Cardiac muscle cell (in vitro differentiated cells and primary cell): ENCODE measurements at regions not wholly inside any gene's neighbourhood (a gene's known extent, or its start where the extent isn't known, plus 50 kb on each side); places are given as distances from the start of the nearest gene placed in this dataset.

Experiments
- DNase-seq, 2 donors: peaks; one replicate each; pipeline versions ENCODE4 v3.0.0 to v3.0.0-alpha.2; 2010 to 2017; ENCODE audit warnings: low read depth in 1 of 2, low spot score in 1 of 2
- H3K27ac ChIP-seq: fragments of 200-600 bp; sonication (generic); 2 replicates; pipeline ENCODE4 v1.5.1; 2016
- H3K27me3 ChIP-seq: fragments of 200-600 bp; sonication (generic); 2 replicates; pipeline ENCODE4 v1.6.0; 2016; ENCODE audit warnings: control low read depth
- H3K36me3 ChIP-seq: fragments of 200-600 bp; sonication (generic); 2 replicates; pipeline ENCODE4 v1.5.1; 2016; ENCODE audit warnings: control low read depth
- H3K4me1 ChIP-seq: fragments of 200-600 bp; sonication (generic); 2 replicates; pipeline ENCODE4 v1.8.1; 2017; ENCODE audit warnings: low read depth, mild to moderate bottlenecking, mixed run types
- H3K4me3 ChIP-seq: fragments of 200-600 bp; sonication (generic); 2 replicates; pipeline ENCODE4 v1.5.1; 2016; ENCODE audit warnings: mild to moderate bottlenecking
- H3K9me3 ChIP-seq: fragments of 200-600 bp; sonication (generic); 2 replicates; pipeline ENCODE4 v1.5.1; 2017; ENCODE audit warnings: low read depth, mild to moderate bottlenecking, control low read depth
- CTCF ChIP-seq: IDR thresholded peaks from 2 replicates; pipeline ENCODE4 v1.5.1; 2012; ENCODE audit warnings: low read depth, mild to moderate bottlenecking, low read length

- no peak overlapping the region for H3K27ac ChIP-seq
- H3K36me3 ChIP-seq, result no peaks in the 10 kb centered on the region
- no peak overlapping the region for H3K4me3 ChIP-seq
- peak; percentile 3 for TF ChIP-seq CTCF
- H3K4me1 ChIP-seq, result peaks cover 23% of the 10 kb centered on the region
- no peaks in the 10 kb centered on the region for H3K9me3 ChIP-seq
- DNase-seq, result peak in 1 of 2 donors; percentile 88
- H3K27me3 ChIP-seq, result no peaks in the 10 kb centered on the region
These were observed 214.1 kb downstream of the SEC14L1 start for GRCh38 chr17:77354670-77355455.

GRCh38 chr17:77356109-77356689 lies 215.4 kb downstream of the SEC14L1 start:
- H3K27ac ChIP-seq, result no peak overlapping the region
- H3K9me3 ChIP-seq, result no peaks in the 10 kb centered on the region
- H3K36me3 ChIP-seq, result no peaks in the 10 kb centered on the region
- DNase-seq, result no peak
- H3K4me1 ChIP-seq, result peaks cover 21% of the 10 kb centered on the region
- no peak for TF ChIP-seq CTCF
- no peaks in the 10 kb centered on the region for H3K27me3 ChIP-seq
- no peak overlapping the region for H3K4me3 ChIP-seq

GRCh38 chr17:77356690-77357201 lies 216.0 kb downstream of the SEC14L1 start:
- no peaks in the 10 kb centered on the region for H3K27me3 ChIP-seq
- H3K4me1 ChIP-seq, result peaks cover 16% of the 10 kb centered on the region
- no peak overlapping the region for H3K4me3 ChIP-seq
- no peak overlapping the region for H3K27ac ChIP-seq
- no peaks in the 10 kb centered on the region for H3K36me3 ChIP-seq
- no peak for TF ChIP-seq CTCF
- no peaks in the 10 kb centered on the region for H3K9me3 ChIP-seq
- peak in 1 of 2 donors; percentile 25 for DNase-seq

GRCh38 chr17:77358801-77359200 lies 218.0 kb downstream of the SEC14L1 start:
- peaks cover 14% of the 10 kb centered on the region for H3K4me1 ChIP-seq
- no peaks in the 10 kb centered on the region for H3K9me3 ChIP-seq
- H3K27ac ChIP-seq, result peak overlapping the region; percentile 16
- H3K36me3 ChIP-seq, result no peaks in the 10 kb centered on the region
- DNase-seq, result no peak
- no peak for TF ChIP-seq CTCF
- H3K27me3 ChIP-seq, result no peaks in the 10 kb centered on the region
- no peak overlapping the region for H3K4me3 ChIP-seq

- Histone ChIP-seq H3K4me1 (peaks cover 14% of the 10 kb centered on the region), H3K4me3 (no peak overlapping the region), H3K9me3 (no peaks in the 10 kb centered on the region), H3K36me3 (no peaks in the 10 kb centered on the region), H3K27me3 (no peaks in the 10 kb centered on the region), H3K27ac (peak overlapping the region; percentile 16)
- TF ChIP-seq CTCF, result no peak
- peak in 1 of 2 donors; percentile 53 for DNase-seq
These were observed 218.5 kb downstream of the SEC14L1 start for GRCh38 chr17:77359236-77359635.
